ENCODE measurements at regions not wholly inside any gene's neighbourhood (a gene's known extent, or its start where the extent isn't known, plus 50 kb on each side); places are given as distances from the start of the nearest gene placed in this dataset.

GRCh38 chr16:9268446-9268845 is 177.0 kb downstream of the HAPSTR1 start:
- TF ChIP-seq MYC (IDR thresholded peaks at IDR 0.05; ENCODE audit: low read depth, low read length): no peak
- TF ChIP-seq CTCF (IDR thresholded peaks at IDR 0.05; ENCODE audit: low read depth, low read length): no peak

Data from NB4 (cell line).